ENCODE measurements at regions not wholly inside any gene's neighbourhood (a gene's known extent, or its start where the extent isn't known, plus 50 kb on each side); places are given as distances from the start of the nearest gene placed in this dataset.
"Not testable (repeated sequence)": the region's sequence is repeated elsewhere in the genome, so short reads cannot be mapped to it uniquely, and the experiment has no call there.

GRCh38 chr2:89537862-89538261 lies 846.4 kb downstream of the RPIA start:
- no CpG with 5 or more reads among the region's 14 CpGs for WGBS (ENCODE audit: insufficient coverage)
- H3K27me3 ChIP-seq (ENCODE audit: control insufficient read depth, insufficient read depth, low read length); H3K4me1 ChIP-seq (ENCODE audit: control insufficient read depth, insufficient read depth, low read length); H3K36me3 ChIP-seq (ENCODE audit: control insufficient read depth, insufficient read depth, low read length); H3K9me3 ChIP-seq (ENCODE audit: control insufficient read depth, insufficient read depth, low read length); H3K27ac ChIP-seq (ENCODE audit: low read depth, low read length); DNase-seq (ENCODE audit: low read depth in 4 of 6, low spot score in 6 of 6); H3K4me3 ChIP-seq (ENCODE audit: low read depth, low read length): not testable (repeated sequence)

GRCh38 chr2:89544110-89544509 lies 852.6 kb downstream of the RPIA start:
- H3K27me3 ChIP-seq (ENCODE audit: control insufficient read depth, insufficient read depth, low read length); H3K27ac ChIP-seq (ENCODE audit: low read depth, low read length); DNase-seq (ENCODE audit: low read depth in 4 of 6, low spot score in 6 of 6); H3K4me1 ChIP-seq (ENCODE audit: control insufficient read depth, insufficient read depth, low read length); H3K36me3 ChIP-seq (ENCODE audit: control insufficient read depth, insufficient read depth, low read length); H3K9me3 ChIP-seq (ENCODE audit: control insufficient read depth, insufficient read depth, low read length); H3K4me3 ChIP-seq (ENCODE audit: low read depth, low read length): not testable (repeated sequence)
- no CpG with 5 or more reads among the region's 8 CpGs for WGBS (ENCODE audit: insufficient coverage)

- not testable (repeated sequence) for H3K9me3 ChIP-seq (ENCODE audit: control insufficient read depth, insufficient read depth, low read length); H3K27me3 ChIP-seq (ENCODE audit: control insufficient read depth, insufficient read depth, low read length); DNase-seq (ENCODE audit: low read depth in 4 of 6, low spot score in 6 of 6); H3K27ac ChIP-seq (ENCODE audit: low read depth, low read length); H3K36me3 ChIP-seq (ENCODE audit: control insufficient read depth, insufficient read depth, low read length); H3K4me1 ChIP-seq (ENCODE audit: control insufficient read depth, insufficient read depth, low read length); H3K4me3 ChIP-seq (ENCODE audit: low read depth, low read length)
- no CpG with 5 or more reads among the region's 8 CpGs for WGBS (ENCODE audit: insufficient coverage)
Observed at GRCh38 chr2:89579154-89579553, 887.7 kb downstream of the RPIA start.

GRCh38 chr2:89582816-89583215 lies 891.3 kb downstream of the RPIA start:
- H3K4me1 ChIP-seq (ENCODE audit: control insufficient read depth, insufficient read depth, low read length); H3K27ac ChIP-seq (ENCODE audit: low read depth, low read length); H3K36me3 ChIP-seq (ENCODE audit: control insufficient read depth, insufficient read depth, low read length); H3K9me3 ChIP-seq (ENCODE audit: control insufficient read depth, insufficient read depth, low read length); H3K27me3 ChIP-seq (ENCODE audit: control insufficient read depth, insufficient read depth, low read length); H3K4me3 ChIP-seq (ENCODE audit: low read depth, low read length); DNase-seq (ENCODE audit: low read depth in 4 of 6, low spot score in 6 of 6): not testable (repeated sequence)
- WGBS (ENCODE audit: insufficient coverage), result no CpG with 5 or more reads among the region's 17 CpGs

GRCh38 chr2:89584046-89584445 lies 892.6 kb downstream of the RPIA start:
- not testable (repeated sequence) for H3K4me1 ChIP-seq (ENCODE audit: control insufficient read depth, insufficient read depth, low read length); H3K27ac ChIP-seq (ENCODE audit: low read depth, low read length); H3K4me3 ChIP-seq (ENCODE audit: low read depth, low read length); DNase-seq (ENCODE audit: low read depth in 4 of 6, low spot score in 6 of 6); H3K36me3 ChIP-seq (ENCODE audit: control insufficient read depth, insufficient read depth, low read length); H3K9me3 ChIP-seq (ENCODE audit: control insufficient read depth, insufficient read depth, low read length); H3K27me3 ChIP-seq (ENCODE audit: control insufficient read depth, insufficient read depth, low read length)
- 90% methylated on average over 4 of the region's 14 CpGs for WGBS (ENCODE audit: insufficient coverage)

- not testable (repeated sequence) for H3K4me1 ChIP-seq (ENCODE audit: control insufficient read depth, insufficient read depth, low read length); H3K27me3 ChIP-seq (ENCODE audit: control insufficient read depth, insufficient read depth, low read length); DNase-seq (ENCODE audit: low read depth in 4 of 6, low spot score in 6 of 6); H3K27ac ChIP-seq (ENCODE audit: low read depth, low read length); H3K9me3 ChIP-seq (ENCODE audit: control insufficient read depth, insufficient read depth, low read length); H3K36me3 ChIP-seq (ENCODE audit: control insufficient read depth, insufficient read depth, low read length)
- WGBS (ENCODE audit: insufficient coverage), result no CpG with 5 or more reads among the region's 21 CpGs
- peak overlapping the region; percentile 29 for H3K4me3 ChIP-seq (ENCODE audit: low read depth, low read length)
Observed at GRCh38 chr2:89584868-89585557, 893.5 kb downstream of the RPIA start.

- not testable (repeated sequence) for H3K9me3 ChIP-seq (ENCODE audit: control insufficient read depth, insufficient read depth, low read length); H3K4me1 ChIP-seq (ENCODE audit: control insufficient read depth, insufficient read depth, low read length); H3K27me3 ChIP-seq (ENCODE audit: control insufficient read depth, insufficient read depth, low read length); H3K27ac ChIP-seq (ENCODE audit: low read depth, low read length); H3K36me3 ChIP-seq (ENCODE audit: control insufficient read depth, insufficient read depth, low read length)
- peak overlapping the region; percentile 27 for H3K4me3 ChIP-seq (ENCODE audit: low read depth, low read length)
- DNase-seq (ENCODE audit: low read depth in 4 of 6, low spot score in 6 of 6), result peak; percentile 18 to 81 (median 50)
- 13% methylated on average over 22 of the region's 34 CpGs for WGBS (ENCODE audit: insufficient coverage)
Observed at GRCh38 chr2:89585558-89585920, 894.1 kb downstream of the RPIA start.

- not testable (repeated sequence) for DNase-seq (ENCODE audit: low read depth in 4 of 6, low spot score in 6 of 6); H3K27ac ChIP-seq (ENCODE audit: low read depth, low read length); H3K36me3 ChIP-seq (ENCODE audit: control insufficient read depth, insufficient read depth, low read length); H3K27me3 ChIP-seq (ENCODE audit: control insufficient read depth, insufficient read depth, low read length); H3K4me3 ChIP-seq (ENCODE audit: low read depth, low read length); H3K9me3 ChIP-seq (ENCODE audit: control insufficient read depth, insufficient read depth, low read length); H3K4me1 ChIP-seq (ENCODE audit: control insufficient read depth, insufficient read depth, low read length)
- 66% methylated on average over 3 of the region's 4 CpGs for WGBS (ENCODE audit: insufficient coverage)
Observed at GRCh38 chr2:89599843-89600242, 908.4 kb downstream of the RPIA start.

GRCh38 chr2:89606514-89606913 lies 915.0 kb downstream of the RPIA start:
- WGBS (ENCODE audit: insufficient coverage), result 58% methylated on average over 2 of the region's 2 CpGs
- H3K4me3 ChIP-seq (ENCODE audit: low read depth, low read length); H3K27me3 ChIP-seq (ENCODE audit: control insufficient read depth, insufficient read depth, low read length); H3K27ac ChIP-seq (ENCODE audit: low read depth, low read length); H3K9me3 ChIP-seq (ENCODE audit: control insufficient read depth, insufficient read depth, low read length); H3K4me1 ChIP-seq (ENCODE audit: control insufficient read depth, insufficient read depth, low read length); H3K36me3 ChIP-seq (ENCODE audit: control insufficient read depth, insufficient read depth, low read length); DNase-seq (ENCODE audit: low read depth in 4 of 6, low spot score in 6 of 6): not testable (repeated sequence)

- not testable (repeated sequence) for H3K27me3 ChIP-seq (ENCODE audit: control insufficient read depth, insufficient read depth, low read length); H3K4me3 ChIP-seq (ENCODE audit: low read depth, low read length); H3K36me3 ChIP-seq (ENCODE audit: control insufficient read depth, insufficient read depth, low read length); DNase-seq (ENCODE audit: low read depth in 4 of 6, low spot score in 6 of 6); H3K4me1 ChIP-seq (ENCODE audit: control insufficient read depth, insufficient read depth, low read length); H3K9me3 ChIP-seq (ENCODE audit: control insufficient read depth, insufficient read depth, low read length); H3K27ac ChIP-seq (ENCODE audit: low read depth, low read length)
- 93% methylated on average over 28 of the region's 33 CpGs for WGBS (ENCODE audit: insufficient coverage)
Observed at GRCh38 chr2:89610207-89610926, 918.9 kb downstream of the RPIA start.
